ENCODE measurements at regions not wholly inside any gene's neighbourhood (a gene's known extent, or its start where the extent isn't known, plus 50 kb on each side); places are given as distances from the start of the nearest gene placed in this dataset.

DNA sequence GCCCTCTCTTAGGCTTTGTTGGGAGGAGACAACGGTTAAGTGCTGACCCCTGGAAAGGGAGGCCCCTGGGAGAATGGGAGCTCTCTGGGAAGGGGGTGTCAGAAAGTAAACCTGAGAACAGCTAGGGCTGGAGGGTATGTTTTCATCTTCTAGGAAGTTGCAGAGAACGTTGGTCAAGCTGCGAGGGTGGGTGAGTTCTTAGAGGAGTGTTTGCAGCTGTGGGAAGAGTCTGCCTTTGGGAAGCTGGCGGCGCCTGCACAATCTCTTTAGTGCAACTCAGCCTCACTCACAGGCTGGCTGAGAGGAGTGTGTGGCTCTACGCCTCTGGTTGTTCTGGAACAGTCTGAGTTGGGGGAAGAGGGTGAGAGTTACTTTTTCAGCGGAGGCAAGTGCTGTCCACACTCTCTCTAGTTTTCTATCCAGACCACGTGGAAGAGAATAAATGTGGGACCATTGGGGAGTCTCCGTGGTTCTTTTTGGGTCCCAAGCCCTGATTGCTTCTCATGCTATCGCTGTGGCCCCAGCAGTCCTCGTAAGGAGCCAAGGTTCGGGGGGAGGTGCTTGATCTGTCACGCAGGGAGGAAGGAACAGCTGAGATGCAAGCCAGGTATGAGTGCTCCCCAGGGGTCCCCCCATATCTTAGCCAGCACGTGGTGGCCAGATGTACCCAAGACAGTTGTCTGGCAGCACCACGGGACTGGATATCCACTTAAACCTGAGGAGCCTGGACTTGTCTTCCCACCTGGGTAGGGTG lies 237.2 kb downstream of the BUB3 start:
- Mint-ChIP-seq H3K27ac (no peak overlapping the region), H3K9me3 (peaks cover 43 to 44% of the 10 kb centered on the region in 2 experiments), H3K4me1 (peaks cover 0 to 1% of the 10 kb centered on the region in 2 experiments; a peak in 2 of 4 replicates), H3K27me3 (ENCODE audit: low read depth) (0 out of 2 replicates have a peak, but pooled peaks cover 1% of the 10 kb centered on the region), H3K4me3 (no peak overlapping the region), H3K36me3 (ENCODE audit: insufficient read depth in 1 of 3, low read depth in 3 of 3) (peaks cover 37 to 48% (median 38%) of the 10 kb centered on the region in 3 experiments)
- Histone ChIP-seq H2AK5ac (ENCODE audit: insufficient read length, low read length) (no peak overlapping the region), H2AFZ (ENCODE audit: low read length) (no peak overlapping the region), H3K27ac (ENCODE audit: insufficient read length, low read depth, low read length) (no peak overlapping the region), H3K23me2 (ENCODE audit: insufficient read length, low read depth, low read length, poor library complexity, severe bottlenecking) (no peaks in the 10 kb centered on the region), H3K27me3 (ENCODE audit: insufficient read depth, low read length) (no peaks in the 10 kb centered on the region), H3K56ac (ENCODE audit: insufficient read length, low read depth, low read length) (no peak overlapping the region), H2BK12ac (ENCODE audit: insufficient read length, low read depth, low read length) (no peak overlapping the region), H4K91ac (ENCODE audit: insufficient read length, low read depth, low read length) (no peak overlapping the region), H3K4me2 (ENCODE audit: insufficient read depth, insufficient read length, low read length) (no peak overlapping the region), H3K79me1 (ENCODE audit: insufficient read depth, low read depth, low read length, poor library complexity, severe bottlenecking) (no peaks in the 10 kb centered on the region), H3K9me3 (ENCODE audit: control insufficient read depth, low read depth, low read length) (peaks cover 14% of the 10 kb centered on the region), H4K20me1 (ENCODE audit: control insufficient read depth, insufficient read depth, insufficient read length) (no peaks in the 10 kb centered on the region), H3K4me1 (ENCODE audit: insufficient read depth, low read length) (no peaks in the 10 kb centered on the region), H3K23ac (ENCODE audit: insufficient read length, low read depth, low read length) (no peak overlapping the region), H3T11ph (ENCODE audit: low read length) (no peak overlapping the region), H2BK120ac (ENCODE audit: low read depth, low read length, poor library complexity, severe bottlenecking) (no peak overlapping the region), H2BK5ac (ENCODE audit: insufficient read length, low read length) (no peak overlapping the region), H4K8ac (replicated peaks; ENCODE audit: insufficient read length, low read depth, low read length) (no peak overlapping the region), H3K9ac (ENCODE audit: extremely low read depth, insufficient read length, low read length) (no peak overlapping the region), H3K79me2 (ENCODE audit: insufficient read depth, low read length) (no peaks in the 10 kb centered on the region), H2BK20ac (ENCODE audit: low read depth, low read length, poor library complexity, severe bottlenecking) (no peak overlapping the region), H2BK15ac (ENCODE audit: low read depth, low read length) (no peak overlapping the region), H4K5ac (ENCODE audit: insufficient read length, low read depth, low read length) (no peak overlapping the region), H3K18ac (ENCODE audit: insufficient read length, low read depth, low read length) (no peak overlapping the region), H3K4ac (ENCODE audit: low read depth, low read length) (no peak overlapping the region), H3K14ac (ENCODE audit: insufficient read depth, low read length) (no peak overlapping the region; the same call in 1 of the 2 replicates)
- TF ChIP-seq, protein P1, sequence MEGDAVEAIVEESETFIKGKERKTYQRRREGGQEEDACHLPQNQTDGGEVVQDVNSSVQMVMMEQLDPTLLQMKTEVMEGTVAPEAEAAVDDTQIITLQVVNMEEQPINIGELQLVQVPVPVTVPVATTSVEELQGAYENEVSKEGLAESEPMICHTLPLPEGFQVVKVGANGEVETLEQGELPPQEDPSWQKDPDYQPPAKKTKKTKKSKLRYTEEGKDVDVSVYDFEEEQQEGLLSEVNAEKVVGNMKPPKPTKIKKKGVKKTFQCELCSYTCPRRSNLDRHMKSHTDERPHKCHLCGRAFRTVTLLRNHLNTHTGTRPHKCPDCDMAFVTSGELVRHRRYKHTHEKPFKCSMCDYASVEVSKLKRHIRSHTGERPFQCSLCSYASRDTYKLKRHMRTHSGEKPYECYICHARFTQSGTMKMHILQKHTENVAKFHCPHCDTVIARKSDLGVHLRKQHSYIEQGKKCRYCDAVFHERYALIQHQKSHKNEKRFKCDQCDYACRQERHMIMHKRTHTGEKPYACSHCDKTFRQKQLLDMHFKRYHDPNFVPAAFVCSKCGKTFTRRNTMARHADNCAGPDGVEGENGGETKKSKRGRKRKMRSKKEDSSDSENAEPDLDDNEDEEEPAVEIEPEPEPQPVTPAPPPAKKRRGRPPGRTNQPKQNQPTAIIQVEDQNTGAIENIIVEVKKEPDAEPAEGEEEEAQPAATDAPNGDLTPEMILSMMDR (conservative IDR thresholded peaks at IDR 0.05) = no peak
- WGBS (ENCODE audit: extremely low coverage, insufficient read length, low lambda C conversion rate) = no CpG with 5 or more reads among the region's 15 CpGs
- no peak for DNase-seq

All from H9 (cell line).